Lower leg skin (tissue), 3 donors: ENCODE measurements at regions not wholly inside any gene's neighbourhood (a gene's known extent, or its start where the extent isn't known, plus 50 kb on each side); places are given as distances from the start of the nearest gene placed in this dataset.

Experiments
- CTCF ChIP-seq, 3 donors: fragments of 450-650 bp; IDR thresholded peaks; one replicate each; pipeline ENCODE4 v1.5.1; 2016; ENCODE audit warnings: antibody characterized with exemption in 3 of 3, mild to moderate bottlenecking in 3 of 3, moderate library complexity in 2 of 3
- POLR2A ChIP-seq, 2 donors: fragments of 450-650 bp; IDR thresholded peaks; one replicate each; pipeline ENCODE4 v1.6.1; 2016 to 2017; ENCODE audit warnings: antibody characterized with exemption in 2 of 2, mild to moderate bottlenecking in 1 of 2, moderate library complexity in 1 of 2

GRCh38 chr2:239716536-239717318, 308.4 kb downstream of the NDUFA10 start:
- TF ChIP-seq CTCF (IDR thresholded peaks at IDR 0.05) (no peak), POLR2A (IDR thresholded peaks at IDR 0.05) (no peak)
